Muscle of leg (tissue), 3 donors: ENCODE measurements at regions not wholly inside any gene's neighbourhood (a gene's known extent, or its start where the extent isn't known, plus 50 kb on each side); places are given as distances from the start of the nearest gene placed in this dataset.

Source experiments
- DNase-seq: peaks from one replicate; pipeline ENCODE4 v3.0.0; 2013
- H3K27ac ChIP-seq: one replicate; pipeline ENCODE4 v1.5.1; 2013; ENCODE audit warnings: mild to moderate bottlenecking, low read length, control low read depth
- H3K27me3 ChIP-seq: one replicate; pipeline ENCODE4 v1.6.1; 2013; ENCODE audit warnings: low read length; ENCODE audit not compliant: control insufficient read depth, insufficient read depth
- H3K36me3 ChIP-seq: one replicate; pipeline ENCODE4 v1.6.1; 2013; ENCODE audit warnings: low read length; ENCODE audit not compliant: control insufficient read depth, insufficient read depth
- H3K4me1 ChIP-seq: one replicate; pipeline ENCODE4 v1.6.1; 2013; ENCODE audit warnings: low read length; ENCODE audit not compliant: control insufficient read depth, insufficient read depth
- H3K4me3 ChIP-seq: one replicate; pipeline ENCODE4 v1.5.1; 2013; ENCODE audit warnings: low read length, control low read depth
- H3K9me3 ChIP-seq: replicated peaks from 2 replicates; pipeline ENCODE4 v1.6.1; 2013; ENCODE audit warnings: low read depth, low read length; ENCODE audit not compliant: control insufficient read depth
- WGBS: methylation state at CpG from one replicate; pipeline ENCODE4 v1.1.5; 2013; ENCODE audit warnings: missing lambda C conversion rate; ENCODE audit not compliant: insufficient coverage; 5-methylcytosine and 5-hydroxymethylcytosine counted together

DNA sequence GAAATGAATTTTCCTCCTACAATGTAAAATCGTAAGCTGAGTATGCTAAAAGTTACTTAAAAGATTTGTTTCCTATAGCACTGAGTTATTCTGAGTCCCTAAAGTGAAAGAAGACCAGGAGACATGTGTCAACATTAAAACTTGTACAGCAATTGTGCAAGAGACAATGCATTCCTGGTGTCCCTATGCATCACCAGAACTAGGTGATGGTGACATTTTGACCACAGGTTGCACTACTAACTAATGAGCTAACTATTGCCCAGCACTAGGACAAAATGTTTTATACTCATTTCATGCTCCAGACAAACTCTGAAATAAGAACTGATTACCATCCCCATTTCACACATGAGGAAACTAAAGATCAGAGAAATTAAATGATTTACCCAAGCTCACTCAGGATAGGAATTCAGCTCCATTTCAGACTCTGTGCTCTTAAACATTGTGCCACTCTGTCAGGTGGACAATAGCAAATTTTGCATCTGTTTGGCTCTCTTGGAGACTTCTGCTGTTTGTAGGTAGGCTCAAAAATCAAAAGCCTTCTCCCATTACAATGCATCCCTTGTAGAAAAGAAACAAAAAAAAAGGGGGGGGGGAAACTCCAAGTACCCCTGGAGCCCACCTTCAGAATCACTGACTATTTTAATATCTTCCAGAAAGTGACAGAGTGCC lies 269.2 kb downstream of the ACTL7B start:
- no CpG with 5 or more reads among the region's 1 CpG for WGBS
- H3K27me3 ChIP-seq = peaks cover 2% of the 10 kb centered on the region
- no peaks in the 10 kb centered on the region for H3K36me3 ChIP-seq
- no peak for DNase-seq
- no peak overlapping the region for H3K27ac ChIP-seq
- no peak overlapping the region for H3K4me3 ChIP-seq
- no peaks in the 10 kb centered on the region for H3K9me3 ChIP-seq
- H3K4me1 ChIP-seq = no peaks in the 10 kb centered on the region

DNA sequence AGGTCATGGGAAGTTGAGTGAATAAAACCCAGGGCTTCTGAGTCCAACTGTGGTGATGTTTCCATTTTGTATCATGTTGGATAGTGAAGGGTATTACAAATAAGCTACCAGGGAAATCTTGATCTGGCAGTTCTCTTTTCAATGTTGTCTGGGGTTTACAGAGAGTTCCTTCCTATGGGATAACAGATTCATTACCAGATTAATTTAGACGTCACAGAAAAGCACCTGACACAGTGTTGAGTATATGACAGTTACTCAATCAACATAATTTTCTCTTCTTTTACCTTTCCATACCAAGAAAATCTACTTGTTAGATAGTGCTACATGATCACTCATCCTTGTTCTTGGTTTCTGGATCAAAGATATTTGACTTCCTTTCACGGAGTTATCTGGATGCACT lies 270.9 kb downstream of the ACTL7B start:
- no CpG with 5 or more reads among the region's 2 CpGs for WGBS

GRCh38 chr9:108582726-108583125 lies 273.1 kb downstream of the ACTL7B start:
- no peak for DNase-seq
- no CpG with 5 or more reads among the region's 5 CpGs for WGBS
- H3K27ac ChIP-seq = no peak overlapping the region
- no peak overlapping the region for H3K4me3 ChIP-seq
- H3K27me3 ChIP-seq = peaks cover 3% of the 10 kb centered on the region
- H3K36me3 ChIP-seq = no peaks in the 10 kb centered on the region
- H3K9me3 ChIP-seq = no peaks in the 10 kb centered on the region
- H3K4me1 ChIP-seq = no peaks in the 10 kb centered on the region

More for the DNA sequence above, 270.9 kb downstream of the ACTL7B start:
- peaks cover 2% of the 10 kb centered on the region for H3K27me3 ChIP-seq
- no peak for DNase-seq
- no peak overlapping the region for H3K4me3 ChIP-seq
- H3K4me1 ChIP-seq = no peaks in the 10 kb centered on the region
- no peak overlapping the region for H3K27ac ChIP-seq
- H3K9me3 ChIP-seq = no peaks in the 10 kb centered on the region
- H3K36me3 ChIP-seq = no peaks in the 10 kb centered on the region

GRCh38 chr9:108579757-108580439 lies 275.9 kb downstream of the ACTL7B start:
- peaks cover 5% of the 10 kb centered on the region for H3K27me3 ChIP-seq
- 80% methylated on average over 1 of the region's 6 CpGs for WGBS

DNA sequence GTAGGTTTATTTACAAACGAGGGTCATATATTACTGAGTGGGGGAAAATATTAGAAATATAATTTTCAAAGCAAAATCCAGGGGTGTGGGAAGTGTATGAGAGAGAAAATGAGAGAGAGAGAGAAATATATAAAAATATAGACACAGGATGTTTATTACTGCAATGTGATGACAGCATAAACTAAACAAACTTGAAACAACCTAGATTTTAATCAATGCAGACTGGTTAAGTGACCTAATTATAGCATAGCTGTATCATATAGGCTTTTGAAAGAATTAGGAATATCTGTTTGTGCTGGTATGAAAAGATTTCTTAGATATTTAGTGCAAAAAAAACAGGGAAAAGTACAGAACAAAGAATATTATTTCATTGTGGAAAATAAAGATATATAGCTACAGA lies 280.5 kb downstream of the ACTL7B start:
- H3K27me3 ChIP-seq = peaks cover 3% of the 10 kb centered on the region
- no peaks in the 10 kb centered on the region for H3K4me1 ChIP-seq
- DNase-seq = no peak
- H3K27ac ChIP-seq = no peak overlapping the region
- WGBS = no CpG with 5 or more reads among the region's 1 CpG
- H3K9me3 ChIP-seq = no peaks in the 10 kb centered on the region
- H3K36me3 ChIP-seq = no peaks in the 10 kb centered on the region
- no peak overlapping the region for H3K4me3 ChIP-seq

More at GRCh38 chr9:108579757-108580439, 275.9 kb downstream of the ACTL7B start:
- DNase-seq = no peak
- no peak overlapping the region for H3K27ac ChIP-seq
- H3K9me3 ChIP-seq = no peaks in the 10 kb centered on the region
- no peaks in the 10 kb centered on the region for H3K36me3 ChIP-seq
- no peak overlapping the region for H3K4me3 ChIP-seq
- no peaks in the 10 kb centered on the region for H3K4me1 ChIP-seq

DNA sequence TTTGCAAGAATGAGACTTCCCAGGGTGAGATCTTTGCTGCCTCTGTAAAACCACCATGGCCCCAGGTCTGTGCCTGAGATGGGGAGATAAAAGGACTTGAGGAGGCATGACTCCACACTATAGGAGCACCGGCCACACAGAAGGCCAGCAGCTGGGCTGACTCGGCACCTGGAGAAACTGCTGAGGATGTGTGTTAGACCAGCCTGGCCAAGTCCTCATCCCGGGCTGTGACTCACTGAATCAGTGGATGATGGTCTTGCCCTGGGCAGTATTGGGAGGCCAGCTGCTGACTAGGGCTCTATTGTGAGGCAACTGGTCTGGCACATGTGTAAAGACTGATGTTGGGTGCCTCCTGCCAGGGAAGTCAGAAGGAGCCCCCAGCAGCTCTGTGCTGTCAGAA lies 286.2 kb downstream of the ACTL7B start:
- Histone ChIP-seq H3K4me1 (no peaks in the 10 kb centered on the region), H3K27me3 (no peaks in the 10 kb centered on the region), H3K4me3 (no peak overlapping the region), H3K27ac (no peak overlapping the region), H3K36me3 (no peaks in the 10 kb centered on the region), H3K9me3 (no peaks in the 10 kb centered on the region)
- no peak for DNase-seq
- WGBS = 53% methylated on average over 3 of the region's 3 CpGs

DNA sequence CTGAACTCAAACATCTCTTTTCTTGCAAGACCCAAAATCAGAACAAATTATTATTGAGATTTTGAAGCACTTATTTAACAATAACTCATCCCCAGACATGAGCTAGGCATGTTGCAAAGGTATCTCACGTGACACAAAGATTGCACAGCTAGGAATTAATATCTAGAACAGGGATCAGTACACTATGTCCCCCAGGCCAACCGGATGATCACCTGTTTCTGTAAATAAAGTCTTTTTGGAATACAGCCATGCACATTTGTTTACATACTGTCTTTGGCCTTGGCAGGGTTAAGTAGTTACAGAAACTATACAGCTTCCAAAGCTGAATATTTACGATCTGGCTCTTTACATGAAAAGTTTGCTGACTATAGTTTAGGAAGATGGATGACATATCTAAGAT lies 287.7 kb downstream of the ACTL7B start:
- no peak overlapping the region for H3K4me3 ChIP-seq
- no peak for DNase-seq
- no peaks in the 10 kb centered on the region for H3K36me3 ChIP-seq
- no peaks in the 10 kb centered on the region for H3K9me3 ChIP-seq
- no peaks in the 10 kb centered on the region for H3K27me3 ChIP-seq
- 60% methylated on average over 1 of the region's 3 CpGs for WGBS
- no peak overlapping the region for H3K27ac ChIP-seq
- H3K4me1 ChIP-seq = no peaks in the 10 kb centered on the region

DNA sequence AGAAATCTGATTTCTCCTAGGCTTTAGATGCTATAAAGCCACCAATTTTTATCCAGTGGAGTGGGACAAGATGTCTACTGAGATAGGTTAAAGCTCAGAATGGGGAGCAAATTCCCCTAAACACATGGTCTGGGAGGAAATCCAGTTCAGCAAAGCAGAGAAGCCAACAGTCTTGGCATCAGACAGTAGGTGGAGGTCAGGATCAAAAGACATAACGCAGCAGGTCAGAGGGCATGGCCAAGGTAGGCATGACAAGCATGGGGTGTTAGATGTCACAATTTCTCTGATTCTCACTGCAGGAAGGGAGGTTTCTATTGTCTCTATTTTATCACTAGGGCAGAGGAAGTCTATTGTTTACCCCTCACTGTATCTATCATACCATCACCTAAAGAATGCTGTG lies 288.2 kb downstream of the ACTL7B start:
- no CpG with 5 or more reads among the region's 1 CpG for WGBS
- Histone ChIP-seq H3K4me1 (no peaks in the 10 kb centered on the region), H3K27me3 (no peaks in the 10 kb centered on the region), H3K27ac (no peak overlapping the region), H3K9me3 (no peaks in the 10 kb centered on the region), H3K36me3 (no peaks in the 10 kb centered on the region), H3K4me3 (no peak overlapping the region)
- no peak for DNase-seq

GRCh38 chr9:108565651-108566378 lies 290.0 kb downstream of the ACTL7B start:
- WGBS = 0% methylated on average over 1 of the region's 2 CpGs
- no peaks in the 10 kb centered on the region for H3K4me1 ChIP-seq
- no peaks in the 10 kb centered on the region for H3K9me3 ChIP-seq
- H3K4me3 ChIP-seq = no peak overlapping the region
- H3K27me3 ChIP-seq = no peaks in the 10 kb centered on the region
- H3K27ac ChIP-seq = no peak overlapping the region
- peak; percentile 92 for DNase-seq
- H3K36me3 ChIP-seq = no peaks in the 10 kb centered on the region

DNA sequence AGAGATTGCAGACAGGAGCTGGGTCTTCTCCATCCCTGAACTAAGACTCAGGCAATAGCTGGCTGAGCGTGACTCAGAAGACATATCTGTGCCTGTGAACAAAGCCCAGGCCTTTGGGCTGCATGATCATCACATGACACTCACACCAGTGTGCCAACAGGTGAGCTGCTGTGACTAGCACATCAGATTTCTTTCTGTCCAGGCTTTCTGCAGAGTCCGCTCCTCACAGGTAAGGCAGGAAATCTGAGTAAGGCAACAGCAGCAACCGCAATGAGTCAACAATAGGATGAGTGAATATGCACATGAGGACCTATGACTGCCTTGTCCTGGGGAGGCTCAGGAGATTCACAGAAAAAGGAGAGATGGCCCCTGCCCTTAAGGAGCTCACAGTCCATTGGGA lies 293.6 kb downstream of the ACTL7B start:
- no peaks in the 10 kb centered on the region for H3K36me3 ChIP-seq
- H3K27me3 ChIP-seq = no peaks in the 10 kb centered on the region
- H3K4me1 ChIP-seq = no peaks in the 10 kb centered on the region
- no peak overlapping the region for H3K4me3 ChIP-seq
- 100% methylated on average over 2 of the region's 3 CpGs for WGBS
- no peak overlapping the region for H3K27ac ChIP-seq
- no peaks in the 10 kb centered on the region for H3K9me3 ChIP-seq
- DNase-seq = no peak
